A549 (cell line): ENCODE measurements at regions not wholly inside any gene's neighbourhood (a gene's known extent, or its start where the extent isn't known, plus 50 kb on each side); places are given as distances from the start of the nearest gene placed in this dataset.

Experiments
- ATAC-seq, 2 experiments: fragments of 200-7000 bp in 1 of 2; fragments of >200 bp in 1 of 2; cut with Nextera tagmentation in 1 of 2; cut with Tn5 transposase in 1 of 2; 3 replicates each; pipeline versions ENCODE4 v1.8.0 to v1.9.1; 2018 to 2020; ENCODE audit warnings: mild to moderate bottlenecking in 1 of 2, moderate library complexity in 1 of 2
- CTCF ChIA-PET: fragments of 300-600 bp; sonication (Branson Sonifier 250); formaldehyde crosslinking; extraction: SDS; loops from one replicate; lab custom pipeline; 2021; ENCODE audit warnings: antibody characterized with exemption, inconsistent platforms; lab: Yijun Ruan, JAX
- POLR2A ChIA-PET: fragments of 350-600 bp; formaldehyde crosslinking; extraction: SDS; loops from one replicate; lab custom pipeline; 2021; ENCODE audit warnings: antibody characterized with exemption, inconsistent platforms; lab: Yijun Ruan, JAX
- DNase-seq, 2 experiments: peaks; one replicate each; pipeline versions ENCODE4 v3.0.0 to v3.0.0-alpha.2; 2011 to 2016; ENCODE audit warnings: low read depth in 1 of 2, low spot score in 1 of 2
- FAIRE-seq: peaks from 2 replicates; lab custom pipeline; 2011; peaks lifted over from hg19 to GRCh38; lab: Jason Lieb, UNC
- H3K27ac ChIP-seq, 2 experiments: fragments of >200 bp; sonication (Bioruptor Twin); formaldehyde crosslinking; 3 replicates each; pipeline ENCODE4 v1.5.1; 2016 to 2017
- H3K4me1 ChIP-seq: fragments of >200 bp; sonication (Bioruptor Twin); formaldehyde crosslinking; 3 replicates; pipeline ENCODE4 v1.6.1; 2016
- H3K4me2 ChIP-seq: fragments of >200 bp; sonication (Bioruptor Twin); formaldehyde crosslinking; 3 replicates; pipeline ENCODE4 v1.6.1; 2016
- H3K4me3 ChIP-seq: fragments of >200 bp; sonication (Bioruptor Twin); formaldehyde crosslinking; 3 replicates; pipeline ENCODE4 v1.5.1; 2016
- H3K9me3 ChIP-seq: fragments of >200 bp; sonication (Bioruptor Twin); formaldehyde crosslinking; 3 replicates; pipeline ENCODE4 v1.6.1; 2016
- BHLHE40 ChIP-seq: IDR thresholded peaks from 2 replicates; pipeline ENCODE4 v1.6.1; 2012; ENCODE audit warnings: low read depth, low read length, inconsistent platforms
- CHD4 ChIP-seq: fragments of 200-600 bp; sonication (generic); IDR thresholded peaks from 2 replicates; pipeline ENCODE4 v1.6.1; 2016; ENCODE audit warnings: antibody characterized with exemption, mild to moderate bottlenecking, borderline replicate concordance
- ESRRA ChIP-seq: fragments of 150-350 bp; IDR thresholded peaks from 2 replicates; pipeline ENCODE4 v1.6.1; 2014; ENCODE audit warnings: mild to moderate bottlenecking, low read length, borderline replicate concordance
- FOSB ChIP-seq: fragments of 250-450 bp; sonication (Bioruptor Pico); IDR thresholded peaks from 2 replicates; pipeline ENCODE4 v1.5.0; 2020; ENCODE audit warnings: mild to moderate bottlenecking, moderate library complexity
- FOSL2 ChIP-seq, 2 experiments: fragments of 450-650 bp in 1 of 2; fragments of >200 bp in 1 of 2; sonication (Bioruptor Twin) in 1 of 2; formaldehyde crosslinking; IDR thresholded peaks; 2 replicates each; pipeline versions ENCODE4 v1.5.0 to v1.6.1; 2016 to 2020; ENCODE audit warnings: mild to moderate bottlenecking in 1 of 2, moderate library complexity in 1 of 2
- HEYL ChIP-seq: fragments of 250-450 bp; sonication (Bioruptor Pico); IDR thresholded peaks from 2 replicates; pipeline ENCODE4 v1.8.0; 2021; ENCODE audit warnings: mild to moderate bottlenecking, moderate library complexity
- HOXA7 ChIP-seq: fragments of 250-450 bp; sonication (Bioruptor Pico); IDR thresholded peaks from 2 replicates; pipeline ENCODE4 v1.5.0; 2020; ENCODE audit warnings: mild to moderate bottlenecking, moderate library complexity
- MYC ChIP-seq: IDR thresholded peaks from 2 replicates; pipeline ENCODE4 v1.6.1; 2012; ENCODE audit warnings: mild to moderate bottlenecking, inconsistent platforms, low read length, improper control_type of control experiment, borderline replicate concordance
- NR3C1 ChIP-seq: fragments of >200 bp; sonication (Bioruptor Twin); formaldehyde crosslinking; IDR thresholded peaks from 3 replicates; pipeline ENCODE4 v1.6.1; 2017
- POLR2A ChIP-seq: IDR thresholded peaks from 2 replicates; pipeline ENCODE4 v1.6.1; 2012; ENCODE audit warnings: mild to moderate bottlenecking, low read length
- POLR2AphosphoS2 ChIP-seq: conservative IDR thresholded peaks from 2 replicates; pipeline ENCODE4 v1.6.1; 2012; ENCODE audit warnings: low read length, improper control_type of control experiment, inconsistent platforms
- RARB ChIP-seq: fragments of 250-450 bp; sonication (Bioruptor Pico); IDR thresholded peaks from 2 replicates; pipeline ENCODE4 v1.8.0; 2021; ENCODE audit warnings: mild to moderate bottlenecking, moderate library complexity
- RCOR1 ChIP-seq: fragments of 150-350 bp; IDR thresholded peaks from 2 replicates; pipeline ENCODE4 v1.6.1; 2014; ENCODE audit warnings: antibody characterized with exemption, low read length, low read depth
- RFX5 ChIP-seq: fragments of 450-650 bp; IDR thresholded peaks from 2 replicates; pipeline ENCODE4 v1.7.1; 2014; ENCODE audit warnings: antibody characterized with exemption, mild to moderate bottlenecking, moderate library complexity
- SMC3 ChIP-seq: fragments of >200 bp; sonication (Bioruptor Twin); formaldehyde crosslinking; IDR thresholded peaks from 3 replicates; pipeline ENCODE4 v1.6.1; 2018; ENCODE audit warnings: inconsistent platforms
- TP53 ChIP-seq: fragments of 250-450 bp; sonication (Bioruptor Pico); IDR thresholded peaks from 2 replicates; pipeline ENCODE4 v1.5.0; 2021; ENCODE audit warnings: mild to moderate bottlenecking, moderate library complexity
- WGBS: methylation state at CpG from one replicate; pipeline ENCODE4 v1.1.6; 2017; ENCODE audit errors: missing lambda C conversion rate; 5-methylcytosine and 5-hydroxymethylcytosine counted together
- TF ChIP-seq, protein P1 (sequence below): fragments of 150-350 bp; IDR thresholded peaks from 2 replicates; pipeline ENCODE4 v1.6.1; 2014; ENCODE audit warnings: low read depth, mild to moderate bottlenecking, low read length
- TF ChIP-seq, protein P2 (sequence below): fragments of >200 bp; sonication (Bioruptor Twin); formaldehyde crosslinking; IDR thresholded peaks from 3 replicates; pipeline ENCODE4 v1.6.1; 2016
- TF ChIP-seq, protein P3 (sequence below): fragments of 250-450 bp; sonication (Bioruptor Pico); IDR thresholded peaks from 2 replicates; pipeline ENCODE4 v1.5.0; 2021; ENCODE audit warnings: mild to moderate bottlenecking, moderate library complexity, borderline replicate concordance
- TF ChIP-seq, protein P4 (sequence below): IDR thresholded peaks from 2 replicates; pipeline ENCODE4 v1.6.1; 2012; ENCODE audit warnings: low read depth, borderline replicate concordance
- TF ChIP-seq, protein P5 (sequence below): fragments of >200 bp; sonication (Bioruptor Twin); formaldehyde crosslinking; IDR thresholded peaks from 2 replicates; pipeline ENCODE4 v1.6.1; 2016
- TF ChIP-seq, protein P6 (sequence below): fragments of 200-600 bp; sonication (generic); IDR thresholded peaks from 2 replicates; pipeline ENCODE4 v1.6.1; 2016; ENCODE audit warnings: antibody characterized with exemption, mild to moderate bottlenecking, moderate library complexity

DNA sequence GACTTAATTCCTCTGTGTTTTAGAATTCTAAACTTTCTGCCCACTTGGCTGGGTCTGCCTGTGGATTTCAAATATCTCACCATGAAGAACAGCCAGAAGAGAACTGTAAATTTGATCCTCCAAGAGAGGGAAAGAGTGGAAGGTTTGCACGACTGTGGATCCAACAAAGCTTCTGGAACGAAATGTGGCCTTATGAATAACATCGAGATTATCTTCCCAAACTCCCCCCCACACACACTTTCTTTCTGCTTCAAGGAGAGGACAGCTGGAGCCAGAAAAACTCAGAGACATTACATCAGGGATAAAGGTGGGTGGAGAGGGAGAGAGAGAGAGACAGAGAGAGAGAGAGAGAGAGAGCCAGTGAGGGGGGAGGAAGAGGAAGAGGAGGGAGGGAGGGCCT is 570.1 kb upstream of the MGMT start (continued):
- TF ChIP-seq, protein P1, sequence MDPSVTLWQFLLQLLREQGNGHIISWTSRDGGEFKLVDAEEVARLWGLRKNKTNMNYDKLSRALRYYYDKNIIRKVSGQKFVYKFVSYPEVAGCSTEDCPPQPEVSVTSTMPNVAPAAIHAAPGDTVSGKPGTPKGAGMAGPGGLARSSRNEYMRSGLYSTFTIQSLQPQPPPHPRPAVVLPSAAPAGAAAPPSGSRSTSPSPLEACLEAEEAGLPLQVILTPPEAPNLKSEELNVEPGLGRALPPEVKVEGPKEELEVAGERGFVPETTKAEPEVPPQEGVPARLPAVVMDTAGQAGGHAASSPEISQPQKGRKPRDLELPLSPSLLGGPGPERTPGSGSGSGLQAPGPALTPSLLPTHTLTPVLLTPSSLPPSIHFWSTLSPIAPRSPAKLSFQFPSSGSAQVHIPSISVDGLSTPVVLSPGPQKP, result no peak
- TF ChIP-seq CHD4 (no peak), MYC (no peak), POLR2AphosphoS2 (no peak), TP53 (CRISPR knock-in tag) (no peak)

DNA sequence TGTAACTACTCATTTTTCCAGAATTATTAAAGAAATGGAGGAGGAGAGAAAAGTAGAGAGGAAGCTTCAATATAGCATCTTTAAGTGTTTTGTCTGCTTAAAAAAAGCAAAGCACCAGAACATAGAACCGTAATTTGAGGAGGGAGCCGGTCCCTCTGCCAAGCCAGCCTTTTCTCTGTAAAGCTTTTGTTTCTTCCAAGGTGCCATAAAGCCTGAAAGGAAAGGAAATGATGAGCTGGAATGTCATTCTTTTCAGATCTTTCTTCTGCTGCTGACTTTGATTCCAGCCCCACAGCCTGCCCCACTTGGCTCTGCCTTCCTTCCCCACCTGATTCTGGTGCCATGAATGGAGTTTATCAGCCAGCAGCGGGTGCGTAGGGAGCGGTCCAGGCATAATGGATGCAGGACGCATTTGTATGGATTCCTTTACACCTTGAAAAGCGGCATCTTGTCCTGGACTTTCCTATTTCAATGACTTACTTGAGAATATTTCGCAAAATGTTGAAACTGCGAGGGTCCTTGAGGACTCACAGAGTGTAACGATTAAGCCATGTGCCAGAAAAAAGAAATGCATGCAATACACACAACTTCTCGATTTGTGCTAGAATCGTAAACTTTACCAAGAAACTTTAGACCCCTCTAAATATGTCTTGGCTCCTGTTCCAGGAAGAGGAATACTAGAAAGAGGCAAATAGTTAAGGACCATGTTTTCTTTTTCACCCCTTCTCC is 569.5 kb upstream of the MGMT start:
- POLR2A ChIA-PET, result no interaction called here
- FAIRE-seq, result no peak
- WGBS, result 3% methylated on average over 12 of the region's 12 CpGs
- no peak overlapping the region for H3K27ac ChIP-seq
- no peak for DNase-seq
- H3K4me1 ChIP-seq, result no peaks in the 10 kb centered on the region
- H3K4me3 ChIP-seq, result no peak overlapping the region
- no peak for TF ChIP-seq RCOR1
- TF ChIP-seq SMC3, result no peak
- TF ChIP-seq HEYL (CRISPR knock-in tag), result no peak
- no peak for TF ChIP-seq HOXA7 (CRISPR knock-in tag)
- no peak for TF ChIP-seq POLR2AphosphoS2
- no peak for TF ChIP-seq RARB (CRISPR knock-in tag)
- no peak for TF ChIP-seq ESRRA
- no peak for TF ChIP-seq FOSL2 (IDR thresholded peaks at IDR 0.05)
- no peak for TF ChIP-seq FOSL2 (CRISPR knock-in tag; IDR thresholded peaks at IDR 0.05)
- TF ChIP-seq, protein P2, sequence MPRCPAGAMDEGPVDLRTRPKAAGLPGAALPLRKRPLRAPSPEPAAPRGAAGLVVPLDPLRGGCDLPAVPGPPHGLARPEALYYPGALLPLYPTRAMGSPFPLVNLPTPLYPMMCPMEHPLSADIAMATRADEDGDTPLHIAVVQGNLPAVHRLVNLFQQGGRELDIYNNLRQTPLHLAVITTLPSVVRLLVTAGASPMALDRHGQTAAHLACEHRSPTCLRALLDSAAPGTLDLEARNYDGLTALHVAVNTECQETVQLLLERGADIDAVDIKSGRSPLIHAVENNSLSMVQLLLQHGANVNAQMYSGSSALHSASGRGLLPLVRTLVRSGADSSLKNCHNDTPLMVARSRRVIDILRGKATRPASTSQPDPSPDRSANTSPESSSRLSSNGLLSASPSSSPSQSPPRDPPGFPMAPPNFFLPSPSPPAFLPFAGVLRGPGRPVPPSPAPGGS, result no peak
- TF ChIP-seq RFX5, result no peak
- no peak for TF ChIP-seq NR3C1
- TF ChIP-seq, protein P1, result no peak
- TF ChIP-seq, protein P3, sequence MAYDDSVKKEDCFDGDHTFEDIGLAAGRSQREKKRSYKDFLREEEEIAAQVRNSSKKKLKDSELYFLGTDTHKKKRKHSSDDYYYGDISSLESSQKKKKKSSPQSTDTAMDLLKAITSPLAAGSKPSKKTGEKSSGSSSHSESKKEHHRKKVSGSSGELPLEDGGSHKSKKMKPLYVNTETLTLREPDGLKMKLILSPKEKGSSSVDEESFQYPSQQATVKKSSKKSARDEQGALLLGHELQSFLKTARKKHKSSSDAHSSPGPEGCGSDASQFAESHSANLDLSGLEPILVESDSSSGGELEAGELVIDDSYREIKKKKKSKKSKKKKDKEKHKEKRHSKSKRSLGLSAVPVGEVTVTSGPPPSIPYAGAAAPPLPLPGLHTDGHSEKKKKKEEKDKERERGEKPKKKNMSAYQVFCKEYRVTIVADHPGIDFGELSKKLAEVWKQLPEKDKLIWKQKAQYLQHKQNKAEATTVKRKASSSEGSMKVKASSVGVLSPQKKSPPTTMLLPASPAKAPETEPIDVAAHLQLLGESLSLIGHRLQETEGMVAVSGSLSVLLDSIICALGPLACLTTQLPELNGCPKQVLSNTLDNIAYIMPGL (CRISPR knock-in tag), result no peak
- TF ChIP-seq, protein P4, sequence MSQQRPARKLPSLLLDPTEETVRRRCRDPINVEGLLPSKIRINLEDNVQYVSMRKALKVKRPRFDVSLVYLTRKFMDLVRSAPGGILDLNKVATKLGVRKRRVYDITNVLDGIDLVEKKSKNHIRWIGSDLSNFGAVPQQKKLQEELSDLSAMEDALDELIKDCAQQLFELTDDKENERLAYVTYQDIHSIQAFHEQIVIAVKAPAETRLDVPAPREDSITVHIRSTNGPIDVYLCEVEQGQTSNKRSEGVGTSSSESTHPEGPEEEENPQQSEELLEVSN, result no peak
- TF ChIP-seq POLR2A, result no peak
- TF ChIP-seq BHLHE40, result no peak
- TF ChIP-seq, protein P5, sequence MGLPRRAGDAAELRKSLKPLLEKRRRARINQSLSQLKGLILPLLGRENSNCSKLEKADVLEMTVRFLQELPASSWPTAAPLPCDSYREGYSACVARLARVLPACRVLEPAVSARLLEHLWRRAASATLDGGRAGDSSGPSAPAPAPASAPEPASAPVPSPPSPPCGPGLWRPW, result no peak
- TF ChIP-seq FOSB (CRISPR knock-in tag), result no peak
- TF ChIP-seq, protein P6, sequence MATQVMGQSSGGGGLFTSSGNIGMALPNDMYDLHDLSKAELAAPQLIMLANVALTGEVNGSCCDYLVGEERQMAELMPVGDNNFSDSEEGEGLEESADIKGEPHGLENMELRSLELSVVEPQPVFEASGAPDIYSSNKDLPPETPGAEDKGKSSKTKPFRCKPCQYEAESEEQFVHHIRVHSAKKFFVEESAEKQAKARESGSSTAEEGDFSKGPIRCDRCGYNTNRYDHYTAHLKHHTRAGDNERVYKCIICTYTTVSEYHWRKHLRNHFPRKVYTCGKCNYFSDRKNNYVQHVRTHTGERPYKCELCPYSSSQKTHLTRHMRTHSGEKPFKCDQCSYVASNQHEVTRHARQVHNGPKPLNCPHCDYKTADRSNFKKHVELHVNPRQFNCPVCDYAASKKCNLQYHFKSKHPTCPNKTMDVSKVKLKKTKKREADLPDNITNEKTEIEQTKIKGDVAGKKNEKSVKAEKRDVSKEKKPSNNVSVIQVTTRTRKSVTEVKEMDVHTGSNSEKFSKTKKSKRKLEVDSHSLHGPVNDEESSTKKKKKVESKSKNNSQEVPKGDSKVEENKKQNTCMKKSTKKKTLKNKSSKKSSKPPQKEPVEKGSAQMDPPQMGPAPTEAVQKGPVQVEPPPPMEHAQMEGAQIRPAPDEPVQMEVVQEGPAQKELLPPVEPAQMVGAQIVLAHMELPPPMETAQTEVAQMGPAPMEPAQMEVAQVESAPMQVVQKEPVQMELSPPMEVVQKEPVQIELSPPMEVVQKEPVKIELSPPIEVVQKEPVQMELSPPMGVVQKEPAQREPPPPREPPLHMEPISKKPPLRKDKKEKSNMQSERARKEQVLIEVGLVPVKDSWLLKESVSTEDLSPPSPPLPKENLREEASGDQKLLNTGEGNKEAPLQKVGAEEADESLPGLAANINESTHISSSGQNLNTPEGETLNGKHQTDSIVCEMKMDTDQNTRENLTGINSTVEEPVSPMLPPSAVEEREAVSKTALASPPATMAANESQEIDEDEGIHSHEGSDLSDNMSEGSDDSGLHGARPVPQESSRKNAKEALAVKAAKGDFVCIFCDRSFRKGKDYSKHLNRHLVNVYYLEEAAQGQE, result no peak
- no peak overlapping the region for H3K4me2 ChIP-seq
- no peak for ATAC-seq
- H3K9me3 ChIP-seq, result no peaks in the 10 kb centered on the region
- CTCF ChIA-PET, result no interaction called here
